ENCODE measurements at regions not wholly inside any gene's neighbourhood (a gene's known extent, or its start where the extent isn't known, plus 50 kb on each side); places are given as distances from the start of the nearest gene placed in this dataset.

DNA sequence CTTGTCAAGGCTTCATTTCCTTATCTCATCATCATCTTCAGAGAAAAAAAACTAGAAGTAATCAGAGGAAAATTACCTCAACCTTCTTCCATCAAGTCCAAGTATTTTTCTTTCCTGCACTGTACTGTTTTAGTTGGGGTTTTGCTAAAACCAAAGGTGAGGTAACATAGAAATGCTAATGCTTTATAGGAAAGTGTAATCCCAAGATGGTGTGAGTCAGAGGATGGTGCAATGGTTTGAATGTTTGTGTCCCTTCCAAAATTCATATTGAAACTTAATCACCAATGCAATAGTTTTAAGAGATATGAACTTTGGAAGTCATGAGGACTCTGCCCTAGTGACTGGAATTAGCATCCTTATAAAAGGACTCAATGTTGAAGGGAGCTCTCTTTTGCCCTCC lies 79.5 kb downstream of the KBTBD8 start:
- Histone ChIP-seq H3K36me3 (no peaks in the 10 kb centered on the region), H3K27ac (no peak overlapping the region), H3K9me3 (no peaks in the 10 kb centered on the region), H3K4me1 (no peaks in the 10 kb centered on the region), H3K4me3 (no peak overlapping the region), H3K27me3 (no peaks in the 10 kb centered on the region)
- intact Hi-C loops (cut with DNase I; ENCODE audit: low total_unique reads): no loop called here
- DNase-seq: no peak
- TF ChIP-seq CTCF (IDR thresholded peaks at IDR 0.05): no peak

DNA sequence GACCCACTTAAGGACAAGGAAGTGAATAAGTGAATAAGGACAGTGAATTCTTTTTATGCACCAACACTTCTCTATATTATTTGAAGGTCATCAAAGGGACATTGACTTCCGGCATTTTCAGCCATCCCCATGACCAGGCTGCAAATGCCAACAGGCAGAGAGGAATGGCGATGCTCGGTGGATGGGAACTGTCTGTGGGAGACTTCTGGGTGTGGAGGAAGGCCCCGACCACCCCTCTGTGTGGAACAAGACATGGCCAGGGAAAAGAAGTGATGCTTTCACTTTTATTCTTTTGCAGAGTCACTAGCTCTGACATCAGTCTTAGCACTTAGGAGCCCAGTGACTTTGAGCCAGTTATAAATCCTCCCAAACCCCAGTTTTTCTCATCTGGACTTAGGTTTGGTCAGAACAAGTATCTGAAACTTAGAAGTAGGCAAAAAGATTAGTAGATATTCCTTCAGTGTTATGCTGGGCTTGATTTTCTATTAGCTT lies 84.5 kb downstream of the KBTBD8 start:
- no peak for TF ChIP-seq CTCF (IDR thresholded peaks at IDR 0.05)
- H3K9me3 ChIP-seq: no peaks in the 10 kb centered on the region
- H3K27ac ChIP-seq: no peak overlapping the region
- intact Hi-C loops (cut with DNase I; ENCODE audit: low total_unique reads): no loop called here
- H3K4me1 ChIP-seq: no peaks in the 10 kb centered on the region
- no peak for DNase-seq
- H3K4me3 ChIP-seq: no peak overlapping the region
- H3K27me3 ChIP-seq: no peaks in the 10 kb centered on the region
- H3K36me3 ChIP-seq: no peaks in the 10 kb centered on the region

- Histone ChIP-seq H3K4me1 (no peaks in the 10 kb centered on the region), H3K36me3 (no peaks in the 10 kb centered on the region), H3K27ac (no peak overlapping the region), H3K9me3 (no peaks in the 10 kb centered on the region), H3K27me3 (no peaks in the 10 kb centered on the region), H3K4me3 (no peak overlapping the region)
- no peak for DNase-seq
- no peak for TF ChIP-seq CTCF (IDR thresholded peaks at IDR 0.05)
- intact Hi-C loops (cut with DNase I; ENCODE audit: low total_unique reads): no loop called here
Observed at GRCh38 chr3:67083277-67083676, 85.2 kb downstream of the KBTBD8 start.

- no peak overlapping the region for H3K27ac ChIP-seq
- H3K27me3 ChIP-seq: no peaks in the 10 kb centered on the region
- H3K9me3 ChIP-seq: no peaks in the 10 kb centered on the region
- no peak for DNase-seq
- H3K4me1 ChIP-seq: no peaks in the 10 kb centered on the region
- no peak for TF ChIP-seq CTCF (IDR thresholded peaks at IDR 0.05)
- no peaks in the 10 kb centered on the region for H3K36me3 ChIP-seq
- H3K4me3 ChIP-seq: no peak overlapping the region
- intact Hi-C loops (cut with DNase I; ENCODE audit: low total_unique reads): no loop called here
Observed at GRCh38 chr3:67087788-67088187, 89.7 kb downstream of the KBTBD8 start.

- Histone ChIP-seq H3K27ac (no peak overlapping the region), H3K36me3 (no peaks in the 10 kb centered on the region), H3K4me3 (no peak overlapping the region), H3K9me3 (no peaks in the 10 kb centered on the region), H3K4me1 (no peaks in the 10 kb centered on the region), H3K27me3 (no peaks in the 10 kb centered on the region)
- intact Hi-C loops (cut with DNase I; ENCODE audit: low total_unique reads): no loop called here
- no peak for TF ChIP-seq CTCF (IDR thresholded peaks at IDR 0.05)
- DNase-seq: no peak
Observed at GRCh38 chr3:67090474-67090873, 92.4 kb downstream of the KBTBD8 start.

GRCh38 chr3:67093305-67093704 lies 95.2 kb downstream of the KBTBD8 start:
- intact Hi-C loops (cut with DNase I; ENCODE audit: low total_unique reads): no loop called here

More at GRCh38 chr3:67093305-67093704, 95.2 kb downstream of the KBTBD8 start:
- no peaks in the 10 kb centered on the region for H3K9me3 ChIP-seq
- no peak overlapping the region for H3K27ac ChIP-seq
- H3K27me3 ChIP-seq: no peaks in the 10 kb centered on the region
- no peaks in the 10 kb centered on the region for H3K36me3 ChIP-seq
- no peak for TF ChIP-seq CTCF (IDR thresholded peaks at IDR 0.05)
- H3K4me1 ChIP-seq: no peaks in the 10 kb centered on the region
- H3K4me3 ChIP-seq: no peak overlapping the region
- DNase-seq: no peak
